Kidney epithelial cell (primary cell): ENCODE measurements at regions not wholly inside any gene's neighbourhood (a gene's known extent, or its start where the extent isn't known, plus 50 kb on each side); places are given as distances from the start of the nearest gene placed in this dataset.

Experiments used
- DNase-seq: peaks from one replicate; pipeline ENCODE4 v3.0.0-alpha.2; 2010; ENCODE audit warnings: low read depth
- H3K27me3 ChIP-seq: 2 replicates; pipeline ENCODE4 v1.6.0; 2011; ENCODE audit warnings: low read length; ENCODE audit not compliant: control insufficient read depth, insufficient read depth
- H3K36me3 ChIP-seq: 2 replicates; pipeline ENCODE4 v1.5.1; 2011; ENCODE audit warnings: low read length; ENCODE audit not compliant: control insufficient read depth, insufficient read depth
- H3K4me3 ChIP-seq: 2 replicates; pipeline ENCODE4 v1.5.1; 2011; ENCODE audit warnings: low read depth, mild to moderate bottlenecking, control low read depth, low read length
- TF ChIP-seq, protein P1 (sequence below): IDR thresholded peaks from 2 replicates; pipeline ENCODE4 v1.5.1; 2011; ENCODE audit warnings: mild to moderate bottlenecking, moderate library complexity, low read length, control low read depth, inconsistent platforms; ENCODE audit not compliant: insufficient read depth, poor library complexity, severe bottlenecking

DNA sequence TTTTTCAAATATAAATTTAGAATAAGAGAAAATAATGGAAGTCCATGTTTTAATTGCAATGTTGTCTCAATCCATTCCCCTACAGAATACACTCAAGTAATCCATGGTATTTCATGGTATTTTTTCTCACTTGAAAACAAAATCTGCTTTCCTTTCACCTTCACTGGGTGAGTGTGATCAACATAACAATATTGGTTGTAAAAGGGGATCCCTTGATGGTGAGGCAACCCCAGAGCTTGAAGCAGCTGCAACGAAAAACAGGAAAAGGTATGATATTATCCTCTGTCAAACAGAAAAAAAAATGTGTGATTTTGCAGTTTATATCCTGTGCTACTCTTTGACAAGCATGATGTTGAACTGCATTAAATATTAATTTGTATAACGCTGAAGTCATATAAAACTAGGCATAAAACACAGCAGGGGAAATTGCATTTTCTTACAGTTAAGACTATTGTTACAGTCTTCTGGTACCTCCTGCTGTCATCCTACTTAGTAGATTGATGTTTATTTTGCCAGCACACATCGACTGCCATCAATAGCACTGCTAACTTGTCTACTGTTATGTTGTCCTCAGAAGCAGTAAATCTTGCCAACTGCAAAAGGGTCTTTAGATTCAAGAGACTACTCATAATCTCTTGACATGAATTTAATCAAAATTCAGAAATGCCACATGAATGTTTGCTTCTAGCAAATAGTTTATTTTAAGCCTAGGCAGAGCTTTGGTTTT, 373.1 kb upstream of the MIR17HG start:
- H3K27me3 ChIP-seq: no peaks in the 10 kb centered on the region
- TF ChIP-seq, protein P1, sequence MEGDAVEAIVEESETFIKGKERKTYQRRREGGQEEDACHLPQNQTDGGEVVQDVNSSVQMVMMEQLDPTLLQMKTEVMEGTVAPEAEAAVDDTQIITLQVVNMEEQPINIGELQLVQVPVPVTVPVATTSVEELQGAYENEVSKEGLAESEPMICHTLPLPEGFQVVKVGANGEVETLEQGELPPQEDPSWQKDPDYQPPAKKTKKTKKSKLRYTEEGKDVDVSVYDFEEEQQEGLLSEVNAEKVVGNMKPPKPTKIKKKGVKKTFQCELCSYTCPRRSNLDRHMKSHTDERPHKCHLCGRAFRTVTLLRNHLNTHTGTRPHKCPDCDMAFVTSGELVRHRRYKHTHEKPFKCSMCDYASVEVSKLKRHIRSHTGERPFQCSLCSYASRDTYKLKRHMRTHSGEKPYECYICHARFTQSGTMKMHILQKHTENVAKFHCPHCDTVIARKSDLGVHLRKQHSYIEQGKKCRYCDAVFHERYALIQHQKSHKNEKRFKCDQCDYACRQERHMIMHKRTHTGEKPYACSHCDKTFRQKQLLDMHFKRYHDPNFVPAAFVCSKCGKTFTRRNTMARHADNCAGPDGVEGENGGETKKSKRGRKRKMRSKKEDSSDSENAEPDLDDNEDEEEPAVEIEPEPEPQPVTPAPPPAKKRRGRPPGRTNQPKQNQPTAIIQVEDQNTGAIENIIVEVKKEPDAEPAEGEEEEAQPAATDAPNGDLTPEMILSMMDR: no peak
- no peak for DNase-seq
- H3K4me3 ChIP-seq: no peak overlapping the region
- no peaks in the 10 kb centered on the region for H3K36me3 ChIP-seq

DNA sequence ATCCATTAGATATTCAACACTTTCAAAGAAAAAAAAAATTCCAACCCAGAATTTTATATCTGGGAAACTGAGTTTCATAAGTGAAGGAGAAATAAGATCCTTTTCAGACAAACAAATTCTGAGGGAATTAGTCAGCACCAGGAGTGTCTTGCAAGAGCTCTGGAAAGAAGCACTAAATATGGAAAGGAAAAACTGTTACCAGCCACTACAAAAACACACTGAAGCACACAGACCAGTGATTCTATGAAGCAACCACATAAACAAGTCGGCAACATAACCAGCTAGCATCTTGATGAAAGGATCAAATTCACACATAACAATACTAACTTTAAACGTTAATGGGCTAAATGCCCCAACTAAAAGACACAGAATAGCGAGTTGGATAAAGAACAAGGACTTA, 368.4 kb upstream of the MIR17HG start:
- TF ChIP-seq, protein P1: no peak
- Histone ChIP-seq H3K27me3 (no peaks in the 10 kb centered on the region), H3K36me3 (no peaks in the 10 kb centered on the region), H3K4me3 (no peak overlapping the region)
- DNase-seq: no peak

DNA sequence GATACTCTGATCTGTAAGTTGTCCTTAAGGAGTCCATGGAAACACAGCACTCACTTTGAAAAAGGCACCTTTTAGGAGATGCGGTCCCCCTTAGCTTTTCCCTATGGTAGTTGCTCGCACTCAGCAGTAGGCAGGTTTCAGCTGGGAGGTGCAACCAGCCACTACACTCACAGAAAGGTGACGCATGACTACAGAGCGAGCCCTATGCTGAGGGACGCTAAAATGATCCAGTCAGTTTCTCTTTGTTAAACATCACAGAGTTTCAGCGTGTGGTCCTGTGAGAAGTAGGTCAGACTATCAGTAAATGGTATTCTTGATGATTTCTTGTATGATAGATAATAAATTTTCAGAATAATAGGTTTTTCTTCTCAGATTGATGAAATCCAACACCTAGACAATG, 362.7 kb upstream of the MIR17HG start:
- H3K27me3 ChIP-seq: no peaks in the 10 kb centered on the region
- DNase-seq: no peak
- H3K36me3 ChIP-seq: no peaks in the 10 kb centered on the region
- TF ChIP-seq, protein P1: no peak
- no peak overlapping the region for H3K4me3 ChIP-seq

DNA sequence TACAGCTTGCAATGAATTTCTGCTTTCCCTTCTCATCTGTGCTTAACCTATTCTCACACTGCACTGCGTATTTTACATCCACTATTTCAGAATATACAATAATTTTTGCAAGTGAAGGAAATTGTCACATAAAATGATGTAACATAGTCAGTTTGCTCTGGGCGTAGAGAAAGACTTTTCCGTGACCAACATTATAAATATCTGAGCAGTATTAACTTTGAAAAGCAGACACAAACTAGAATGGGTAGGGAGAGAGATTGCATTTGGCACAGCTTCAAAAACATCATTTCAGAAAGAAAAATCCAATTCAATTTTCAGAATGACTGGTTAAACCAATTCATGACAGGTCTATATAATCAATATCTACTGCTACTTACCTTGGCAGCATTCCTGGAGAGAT, 352.5 kb upstream of the MIR17HG start:
- no peaks in the 10 kb centered on the region for H3K36me3 ChIP-seq
- H3K4me3 ChIP-seq: no peak overlapping the region
- DNase-seq: no peak
- no peaks in the 10 kb centered on the region for H3K27me3 ChIP-seq
- TF ChIP-seq, protein P1: no peak

DNA sequence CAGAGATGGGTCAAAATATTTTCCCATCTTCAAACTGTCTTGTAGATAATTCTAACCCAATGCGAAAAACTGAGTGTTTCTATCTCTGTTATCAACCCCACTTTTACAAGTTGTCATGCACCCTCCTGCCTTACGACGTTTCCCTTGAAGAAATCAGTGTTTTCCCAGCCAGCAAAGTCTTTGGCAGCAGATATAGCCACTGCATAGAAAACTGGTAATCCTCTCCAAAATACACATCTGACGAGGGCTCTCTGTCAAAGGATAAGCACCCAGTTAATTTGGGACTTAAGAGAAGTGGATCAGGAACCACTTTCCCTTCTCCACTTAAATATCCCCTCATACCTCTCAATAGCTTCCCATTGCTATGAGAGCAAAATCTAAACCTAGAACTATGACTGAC, 351.9 kb upstream of the MIR17HG start:
- no peaks in the 10 kb centered on the region for H3K36me3 ChIP-seq
- no peak overlapping the region for H3K4me3 ChIP-seq
- no peak for DNase-seq
- no peaks in the 10 kb centered on the region for H3K27me3 ChIP-seq
- TF ChIP-seq, protein P1: no peak

DNA sequence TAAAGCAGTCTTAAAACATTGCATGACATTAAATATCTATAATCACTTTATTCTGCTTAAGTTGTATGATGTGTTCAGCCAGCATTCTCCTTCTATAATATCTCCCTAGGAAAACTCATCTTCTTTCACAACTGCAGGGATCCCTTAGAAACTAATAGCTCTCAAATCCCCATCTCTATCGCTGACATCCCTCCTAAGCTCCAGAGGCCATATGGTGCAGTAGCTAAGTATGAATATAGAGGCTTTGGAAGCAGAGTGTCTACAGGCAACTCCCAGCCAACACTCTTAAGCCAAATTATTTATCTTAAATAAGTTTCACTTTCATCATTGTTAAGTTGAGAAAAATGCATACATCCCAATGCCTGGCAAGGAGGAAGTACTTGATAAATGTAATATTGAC, 349.5 kb upstream of the MIR17HG start:
- TF ChIP-seq, protein P1: no peak
- Histone ChIP-seq H3K36me3 (no peaks in the 10 kb centered on the region), H3K27me3 (no peaks in the 10 kb centered on the region), H3K4me3 (no peak overlapping the region)
- DNase-seq: no peak
